SK-N-SH (cell line): ENCODE measurements at regions not wholly inside any gene's neighbourhood (a gene's known extent, or its start where the extent isn't known, plus 50 kb on each side); places are given as distances from the start of the nearest gene placed in this dataset.

ENCODE experiments used
- CTCF ChIA-PET: fragments of 300-600, 350-600 bp; formaldehyde crosslinking; extraction: SDS; loops from one replicate; lab custom pipeline; 2021; lab: Yijun Ruan, JAX
- POLR2A ChIA-PET: fragments of 350-600 bp; sonication (Branson Sonifier 250); formaldehyde crosslinking; extraction: SDS; loops from one replicate; lab custom pipeline; 2020; ENCODE audit warnings: antibody characterized with exemption, inconsistent platforms; lab: Yijun Ruan, JAX
- DNase-seq: peaks from one replicate; pipeline ENCODE4 v3.0.0; 2012
- H2AFZ ChIP-seq: fragments of 200-600 bp; sonication (generic); 2 replicates; pipeline ENCODE4 v1.8.1; 2016; ENCODE audit warnings: antibody characterized with exemption, mild to moderate bottlenecking, low read depth
- H3F3A ChIP-seq: fragments of 200-600 bp; sonication (generic); replicated peaks from 2 replicates; pipeline ENCODE3; 2016; ENCODE audit warnings: antibody characterized with exemption, mild to moderate bottlenecking; ENCODE audit not compliant: insufficient read depth
- H3K27ac ChIP-seq, 2 experiments: fragments of 200-500 bp in 1 of 2; fragments of 200-600 bp in 1 of 2; sonication (Bioruptor generic) in 1 of 2; sonication (generic), shearing (Covaris generic) in 1 of 2; 2 replicates each; pipeline versions ENCODE4 v1.5.1 to v1.6.1; 2014 to 2016; ENCODE audit warnings: low read depth in 2 of 2, inconsistent platforms in 1 of 2, low read length in 1 of 2, mild to moderate bottlenecking in 1 of 2, mixed read lengths in 1 of 2
- H3K27me3 ChIP-seq: fragments of 200-600 bp; sonication (generic), shearing (Covaris generic); 2 replicates; pipeline ENCODE4 v1.6.1; 2016; ENCODE audit warnings: mixed run types; ENCODE audit not compliant: insufficient read depth
- H3K36me3 ChIP-seq, 2 experiments: fragments of 200-500 bp in 1 of 2; fragments of 200-600 bp in 1 of 2; sonication (Bioruptor generic) in 1 of 2; sonication (generic) in 1 of 2; replicated peaks in 1 of 2; 2 replicates each; pipeline versions ENCODE3 to v1.5.1; 2014 to 2016; ENCODE audit warnings: low read length in 1 of 2, mild to moderate bottlenecking in 1 of 2; ENCODE audit not compliant: insufficient read depth in 2 of 2, control insufficient read depth in 1 of 2
- H3K4me1 ChIP-seq, 2 experiments: fragments of 200-500 bp in 1 of 2; fragments of 200-600 bp in 1 of 2; sonication (Bioruptor generic) in 1 of 2; sonication (generic), shearing (Covaris generic) in 1 of 2; 2 replicates each; pipeline versions ENCODE4 v1.5.1 to v1.6.1; 2014 to 2016; ENCODE audit warnings: low read depth in 1 of 2, low read length in 1 of 2, mixed run types in 1 of 2; ENCODE audit not compliant: insufficient read depth in 2 of 2, control insufficient read depth in 1 of 2
- H3K4me2 ChIP-seq: fragments of 200-600 bp; sonication (generic), shearing (Covaris generic); 2 replicates; pipeline ENCODE4 v1.6.1; 2017; ENCODE audit warnings: mixed run types
- H3K4me3 ChIP-seq, 2 experiments: fragments of 200-500 bp in 1 of 2; fragments of 200-600 bp in 1 of 2; sonication (Bioruptor generic) in 1 of 2; sonication (generic), shearing (Covaris generic) in 1 of 2; 2 replicates each; pipeline versions ENCODE4 v1.5.1 to v1.8.1; 2014 to 2016; ENCODE audit warnings: low read depth in 2 of 2, inconsistent platforms in 1 of 2, low read length in 1 of 2, mild to moderate bottlenecking in 1 of 2, mixed read lengths in 1 of 2, moderate library complexity in 1 of 2
- H3K79me2 ChIP-seq: fragments of 200-600 bp; sonication (generic); 2 replicates; pipeline ENCODE4 v1.8.1; 2017; ENCODE audit warnings: mild to moderate bottlenecking; ENCODE audit not compliant: insufficient read depth
- H3K9ac ChIP-seq: fragments of 200-600 bp; sonication (generic); 2 replicates; pipeline ENCODE4 v1.6.1; 2017; ENCODE audit warnings: mixed run types
- H3K9me2 ChIP-seq: fragments of 200-600 bp; sonication (generic); 2 replicates; pipeline ENCODE4 v1.6.1; 2017; ENCODE audit warnings: mixed run types
- H3K9me3 ChIP-seq: fragments of 200-600 bp; sonication (generic); 2 replicates; pipeline ENCODE4 v1.6.1; 2017; ENCODE audit warnings: mixed run types, mild to moderate bottlenecking, moderate library complexity
- H4K20me1 ChIP-seq: fragments of 200-600 bp; sonication (generic); 2 replicates; pipeline ENCODE4 v1.6.1; 2017; ENCODE audit warnings: mild to moderate bottlenecking, mixed run types; ENCODE audit not compliant: insufficient read depth
- CHD2 ChIP-seq: fragments of 150-350 bp; IDR thresholded peaks from 2 replicates; pipeline ENCODE4 v1.6.1; 2018; ENCODE audit warnings: low read length; ENCODE audit not compliant: partially characterized antibody
- EP300 ChIP-seq, 2 experiments: IDR thresholded peaks; 2 replicates each; pipeline versions ENCODE4 v1.4.0 to v1.6.1; 2012; ENCODE audit warnings: borderline replicate concordance in 1 of 2, low read depth in 1 of 2, low read length in 1 of 2
- EZH2phosphoT487 ChIP-seq: fragments of 200-600 bp; sonication (generic); IDR thresholded peaks from 2 replicates; pipeline ENCODE4 v1.6.1; 2017; ENCODE audit warnings: low read depth, mixed run types, mild to moderate bottlenecking, antibody characterized with exemption, moderate library complexity, borderline replicate concordance
- GATA2 ChIP-seq: sonication (generic); formaldehyde crosslinking; IDR thresholded peaks from 2 replicates; pipeline ENCODE4 v1.5.0; 2020; ENCODE audit warnings: mild to moderate bottlenecking, missing genetic modification reagents
- IRF3 ChIP-seq: fragments of 150-350 bp; IDR thresholded peaks from 2 replicates; pipeline ENCODE4 v1.6.1; 2016; ENCODE audit warnings: mild to moderate bottlenecking, low read depth, low read length
- JUND ChIP-seq: IDR thresholded peaks from 2 replicates; pipeline ENCODE4 v1.4.0; 2012
- MAX ChIP-seq: IDR thresholded peaks from 2 replicates; pipeline ENCODE4 v1.4.0; 2012; ENCODE audit warnings: low read depth
- MEF2A ChIP-seq: IDR thresholded peaks from 2 replicates; pipeline ENCODE4 v1.4.0; 2012; ENCODE audit warnings: low read depth, borderline replicate concordance
- MXI1 ChIP-seq: IDR thresholded peaks from 2 replicates; pipeline ENCODE4 v1.6.1; 2012; ENCODE audit warnings: mild to moderate bottlenecking, low read depth, low read length, improper control_type of control experiment
- NRF1 ChIP-seq: IDR thresholded peaks from 2 replicates; pipeline ENCODE4 v1.6.1; 2012; ENCODE audit warnings: low read depth, mild to moderate bottlenecking, low read length
- PBX3 ChIP-seq: IDR thresholded peaks from 2 replicates; pipeline ENCODE4; 2012
- POLR2AphosphoS5 ChIP-seq: IDR thresholded peaks from 2 replicates; pipeline ENCODE4 v1.6.1; 2012; ENCODE audit warnings: low read depth, low read length
- RCOR1 ChIP-seq: fragments of 150-350 bp; IDR thresholded peaks from 2 replicates; pipeline ENCODE4 v1.6.1; 2017; ENCODE audit warnings: antibody characterized with exemption, low read length
- RFX5 ChIP-seq: IDR thresholded peaks from 2 replicates; pipeline ENCODE4 v1.6.1; 2012; ENCODE audit warnings: mild to moderate bottlenecking, improper control_type of control experiment, low read length
- RXRA ChIP-seq: IDR thresholded peaks from 2 replicates; pipeline ENCODE4 v1.4.0; 2012; ENCODE audit warnings: low read depth, mild to moderate bottlenecking, borderline replicate concordance
- TCF12 ChIP-seq: IDR thresholded peaks from 2 replicates; pipeline ENCODE4 v1.4.0; 2012
- TEAD4 ChIP-seq: IDR thresholded peaks from 2 replicates; pipeline ENCODE4 v1.4.0; 2012; ENCODE audit warnings: mild to moderate bottlenecking, borderline replicate concordance; ENCODE audit not compliant: insufficient read depth
- USF1 ChIP-seq: IDR thresholded peaks from 2 replicates; pipeline ENCODE4 v1.4.0; 2012; ENCODE audit warnings: low read depth, borderline replicate concordance
- USF2 ChIP-seq: fragments of 150-350 bp; IDR thresholded peaks from 2 replicates; pipeline ENCODE4 v1.6.1; 2017; ENCODE audit warnings: antibody characterized with exemption, low read length, low read depth, borderline replicate concordance
- YY1 ChIP-seq: IDR thresholded peaks from 2 replicates; pipeline ENCODE4 v1.4.0; 2012; ENCODE audit warnings: low read depth, mild to moderate bottlenecking
- WGBS: methylation state at CpG from one replicate; pipeline ENCODE4 v1.1.6; 2017; ENCODE audit warnings: low lambda C conversion rate; 5-methylcytosine and 5-hydroxymethylcytosine counted together

- TF ChIP-seq EZH2phosphoT487 (no peak), USF1 (no peak), RCOR1 (no peak), IRF3 (no peak), JUND (no peak), MAX (no peak), CHD2 (no peak)
These were observed 609.3 kb upstream of the CITED2 start (continued) for GRCh38 chr6:139983555-139984276.

GRCh38 chr6:139982652-139983295 lies 608.3 kb upstream of the CITED2 start:
- H3K27ac ChIP-seq, result peak overlapping the region; percentile 71 to 85
- peak overlapping the region; percentile 71 for H2AFZ ChIP-seq
- peak; percentile 37 for DNase-seq
- CTCF ChIA-PET, result no interaction called here
- no peaks in the 10 kb centered on the region for H4K20me1 ChIP-seq
- WGBS, result 13% methylated on average over 4 of the region's 4 CpGs
- peaks cover 28% of the 10 kb centered on the region for H3F3A ChIP-seq
- POLR2A ChIA-PET, result interaction anchor here (1.0 kb wide), 1 partner anchor 9 kb away, joined by 3 read pairs; no protein-coding TSS in a partner anchor
- no peaks in the 10 kb centered on the region for H3K36me3 ChIP-seq
- no peaks in the 10 kb centered on the region for H3K27me3 ChIP-seq
- H3K4me2 ChIP-seq, result 0 out of 2 replicates have a peak overlapping the region, but pooled peaks have one; percentile 1
- H3K9me3 ChIP-seq, result no peaks in the 10 kb centered on the region
- H3K4me3 ChIP-seq, result no peak overlapping the region
- H3K4me1 ChIP-seq, result peaks cover 15 to 31% of the 10 kb centered on the region in 2 experiments
- no peaks in the 10 kb centered on the region for H3K79me2 ChIP-seq
- H3K9me2 ChIP-seq, result no peaks in the 10 kb centered on the region
- H3K9ac ChIP-seq, result peak overlapping the region; percentile 31; the same call in 1 of the 2 replicates
- no peak for TF ChIP-seq USF1
- TF ChIP-seq USF2, result no peak
- TF ChIP-seq EZH2phosphoT487, result no peak
- TF ChIP-seq RFX5, result no peak
- peak; percentile 30; the same call in 1 of the 2 replicates for TF ChIP-seq POLR2AphosphoS5
- TF ChIP-seq NRF1, result no peak
- peak; percentile 92 for TF ChIP-seq RCOR1
- TF ChIP-seq RXRA, result no peak
- 0 out of 2 replicates have a peak, but pooled peaks have one; percentile 9 for TF ChIP-seq TEAD4
- TF ChIP-seq EP300 (IDR thresholded peaks at IDR 0.05; ENCODE audit: borderline replicate concordance in 1 of 2, low read depth in 1 of 2, low read length in 1 of 2), result peak in 1 of 2 experiments; percentile 86; a peak in 2 of 4 replicates
- TF ChIP-seq GATA2, result peak; percentile 61
- no peak for TF ChIP-seq MXI1
- no peak for TF ChIP-seq JUND
- no peak for TF ChIP-seq MEF2A
- TF ChIP-seq YY1, result no peak
- peak; percentile 60 for TF ChIP-seq TCF12
- TF ChIP-seq CHD2, result peak; percentile 82
- TF ChIP-seq PBX3, result no peak
